HepG2 (cell line): ENCODE measurements at regions not wholly inside any gene's neighbourhood (a gene's known extent, or its start where the extent isn't known, plus 50 kb on each side); places are given as distances from the start of the nearest gene placed in this dataset.

ENCODE experiments used
- ARNT2 ChIP-seq: sonication (generic); formaldehyde crosslinking; IDR thresholded peaks from 2 replicates; pipeline ENCODE4 v1.8.0; 2022; ENCODE audit warnings: mild to moderate bottlenecking, low read depth, missing genetic modification reagents, moderate library complexity
- CTCF ChIP-seq: sonication (generic); formaldehyde crosslinking; IDR thresholded peaks from 2 replicates; pipeline ENCODE4 v1.5.0; 2020; ENCODE audit warnings: mild to moderate bottlenecking, missing genetic modification reagents, moderate library complexity
- JDP2 ChIP-seq: sonication (generic); formaldehyde crosslinking; IDR thresholded peaks from 2 replicates; pipeline ENCODE4 v1.8.1; 2022; ENCODE audit warnings: missing genetic modification reagents, borderline replicate concordance
- PBX3 ChIP-seq: sonication (generic); formaldehyde crosslinking; IDR thresholded peaks from 2 replicates; pipeline ENCODE4 v1.8.1; 2023; ENCODE audit warnings: missing genetic modification reagents, inconsistent platforms, borderline replicate concordance
- ZNF446 ChIP-seq: sonication (generic); formaldehyde crosslinking; IDR thresholded peaks from 2 replicates; pipeline ENCODE4 v1.5.0; 2020; ENCODE audit warnings: mild to moderate bottlenecking, missing genetic modification reagents
- ZNF713 ChIP-seq: sonication (generic); formaldehyde crosslinking; IDR thresholded peaks from 2 replicates; pipeline ENCODE4 v1.4.0; 2020; ENCODE audit warnings: mild to moderate bottlenecking, missing genetic modification reagents

- no peak for TF ChIP-seq ZNF713 (CRISPR knock-in tag)
- TF ChIP-seq ZNF446 = no peak
- TF ChIP-seq ARNT2 (CRISPR knock-in tag) = no peak
- no peak for TF ChIP-seq CTCF (CRISPR knock-in tag)
- TF ChIP-seq JDP2 (CRISPR knock-in tag) = no peak
- no peak for TF ChIP-seq PBX3 (CRISPR knock-in tag)
These were observed 319.6 kb downstream of the ZNF536 start for GRCh38 chr19:30691819-30692166.
